ENCODE measurements at regions not wholly inside any gene's neighbourhood (a gene's known extent, or its start where the extent isn't known, plus 50 kb on each side); places are given as distances from the start of the nearest gene placed in this dataset.

GRCh38 chr3:16085410-16085809 is 89.1 kb upstream of the GALNT15 start:
- TF ChIP-seq REST (IDR thresholded peaks at IDR 0.05; ENCODE audit: unreplicated experiment) (no peak), CTCF (conservative IDR thresholded peaks at IDR 0.05; ENCODE audit: low read depth in 2 of 2) (no peak), POLR2AphosphoS5 (IDR thresholded peaks at IDR 0.05; ENCODE audit: low read depth) (no peak), EZH2 (IDR thresholded peaks at IDR 0.05; ENCODE audit: low read depth, unreplicated experiment) (no peak), NANOG (IDR thresholded peaks at IDR 0.05; ENCODE audit: borderline replicate concordance) (no peak), EZH2phosphoT487 (IDR thresholded peaks at IDR 0.05; ENCODE audit: unreplicated experiment) (no peak), JUNB (IDR thresholded peaks at IDR 0.05; ENCODE audit: unreplicated experiment) (no peak), ETS1 (IDR thresholded peaks at IDR 0.05) (no peak), CREB1 (CRISPR knock-in tag; IDR thresholded peaks at IDR 0.05; ENCODE audit: low read depth) (no peak), ZNF114 (CRISPR knock-in tag; IDR thresholded peaks at IDR 0.05) (no peak), STAT1 (IDR thresholded peaks at IDR 0.05; ENCODE audit: unreplicated experiment) (no peak)
